ENCODE measurements at regions not wholly inside any gene's neighbourhood (a gene's known extent, or its start where the extent isn't known, plus 50 kb on each side); places are given as distances from the start of the nearest gene placed in this dataset.

- H3K4me3 ChIP-seq (ENCODE audit: low read depth, low read length) = no peak overlapping the region
- TF ChIP-seq, protein P1, sequence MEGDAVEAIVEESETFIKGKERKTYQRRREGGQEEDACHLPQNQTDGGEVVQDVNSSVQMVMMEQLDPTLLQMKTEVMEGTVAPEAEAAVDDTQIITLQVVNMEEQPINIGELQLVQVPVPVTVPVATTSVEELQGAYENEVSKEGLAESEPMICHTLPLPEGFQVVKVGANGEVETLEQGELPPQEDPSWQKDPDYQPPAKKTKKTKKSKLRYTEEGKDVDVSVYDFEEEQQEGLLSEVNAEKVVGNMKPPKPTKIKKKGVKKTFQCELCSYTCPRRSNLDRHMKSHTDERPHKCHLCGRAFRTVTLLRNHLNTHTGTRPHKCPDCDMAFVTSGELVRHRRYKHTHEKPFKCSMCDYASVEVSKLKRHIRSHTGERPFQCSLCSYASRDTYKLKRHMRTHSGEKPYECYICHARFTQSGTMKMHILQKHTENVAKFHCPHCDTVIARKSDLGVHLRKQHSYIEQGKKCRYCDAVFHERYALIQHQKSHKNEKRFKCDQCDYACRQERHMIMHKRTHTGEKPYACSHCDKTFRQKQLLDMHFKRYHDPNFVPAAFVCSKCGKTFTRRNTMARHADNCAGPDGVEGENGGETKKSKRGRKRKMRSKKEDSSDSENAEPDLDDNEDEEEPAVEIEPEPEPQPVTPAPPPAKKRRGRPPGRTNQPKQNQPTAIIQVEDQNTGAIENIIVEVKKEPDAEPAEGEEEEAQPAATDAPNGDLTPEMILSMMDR (IDR thresholded peaks at IDR 0.05; ENCODE audit: low read depth, low read length, missing control alignments) = no peak
- no peak for DNase-seq (ENCODE audit: low read depth)
Measured at GRCh38 chr10:64846700-64847099, 1325.5 kb downstream of the REEP3 start.

DNA sequence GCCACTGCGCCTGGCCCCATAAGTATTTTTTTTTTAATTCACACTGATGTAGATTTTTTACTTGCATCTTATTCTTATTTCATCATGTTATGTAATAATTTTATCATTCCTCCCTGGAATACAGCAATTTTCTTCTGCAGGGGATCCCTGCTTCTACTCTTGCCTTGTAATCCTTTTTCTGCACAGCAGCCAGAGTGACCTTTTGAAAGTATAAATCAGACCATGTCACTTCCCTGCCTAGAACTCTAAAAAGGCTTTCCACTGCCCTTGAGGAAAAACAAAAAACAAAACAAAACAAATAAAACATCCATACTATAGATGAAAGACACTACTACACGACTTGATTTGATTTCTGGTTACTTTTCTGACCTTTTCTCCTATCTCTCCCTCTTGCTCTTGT is 1334.7 kb downstream of the REEP3 start:
- no peak overlapping the region for H3K4me3 ChIP-seq (ENCODE audit: low read depth, low read length)
- TF ChIP-seq, protein P1 (IDR thresholded peaks at IDR 0.05; ENCODE audit: low read depth, low read length, missing control alignments) = no peak
- DNase-seq (ENCODE audit: low read depth) = no peak

- TF ChIP-seq, protein P1 (IDR thresholded peaks at IDR 0.05; ENCODE audit: low read depth, low read length, missing control alignments) = no peak
- DNase-seq (ENCODE audit: low read depth) = no peak
- no peak overlapping the region for H3K4me3 ChIP-seq (ENCODE audit: low read depth, low read length)
Measured at GRCh38 chr10:64859911-64860310, 1338.7 kb downstream of the REEP3 start.

DNA sequence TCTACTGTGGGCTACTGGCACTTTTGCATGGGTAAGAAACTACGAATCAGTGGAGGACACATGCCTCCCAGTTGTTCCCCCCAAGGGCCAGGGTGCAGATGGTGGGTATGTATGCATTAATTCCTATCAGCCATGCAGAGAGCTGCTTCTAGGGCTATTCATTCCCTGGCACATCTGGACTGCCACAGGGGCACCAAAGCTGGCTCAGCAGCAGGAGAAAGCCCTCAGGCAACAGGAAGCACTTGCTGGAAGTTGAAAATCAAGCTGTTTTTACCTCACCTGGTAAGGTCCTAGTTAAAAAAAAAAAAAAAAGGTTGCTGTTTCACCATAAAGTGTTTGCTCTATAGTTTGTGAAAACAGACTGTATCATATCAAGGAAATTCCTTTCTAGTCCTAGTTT is 1342.6 kb downstream of the REEP3 start:
- no peak overlapping the region for H3K4me3 ChIP-seq (ENCODE audit: low read depth, low read length)
- TF ChIP-seq, protein P1 (IDR thresholded peaks at IDR 0.05; ENCODE audit: low read depth, low read length, missing control alignments) = no peak
- no peak for DNase-seq (ENCODE audit: low read depth)

DNA sequence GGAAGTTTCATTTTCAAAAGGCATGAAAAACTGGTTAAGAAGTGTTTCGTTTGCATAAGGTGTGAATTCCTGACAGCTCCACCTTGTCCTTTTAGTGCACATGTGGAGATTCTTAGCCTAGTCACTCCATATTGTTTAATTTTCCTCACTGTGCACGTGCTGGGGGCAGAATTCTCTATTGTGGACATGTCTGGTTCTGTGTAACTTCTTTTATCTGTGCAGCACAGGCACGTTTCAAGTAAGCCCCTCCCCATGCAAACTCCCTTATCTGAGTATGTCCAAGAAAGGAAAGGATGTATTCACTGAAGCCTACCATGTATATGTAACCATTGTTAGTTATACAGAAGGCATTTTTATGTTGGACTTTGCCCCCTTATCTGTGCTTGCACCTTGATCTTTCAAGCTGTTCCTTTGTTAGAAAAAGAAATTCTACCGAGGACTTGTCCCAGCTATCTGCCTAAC is 1346.3 kb downstream of the REEP3 start:
- no peak overlapping the region for H3K4me3 ChIP-seq (ENCODE audit: low read depth, low read length)
- DNase-seq (ENCODE audit: low read depth) = no peak
- TF ChIP-seq, protein P1 (IDR thresholded peaks at IDR 0.05; ENCODE audit: low read depth, low read length, missing control alignments) = no peak

DNA sequence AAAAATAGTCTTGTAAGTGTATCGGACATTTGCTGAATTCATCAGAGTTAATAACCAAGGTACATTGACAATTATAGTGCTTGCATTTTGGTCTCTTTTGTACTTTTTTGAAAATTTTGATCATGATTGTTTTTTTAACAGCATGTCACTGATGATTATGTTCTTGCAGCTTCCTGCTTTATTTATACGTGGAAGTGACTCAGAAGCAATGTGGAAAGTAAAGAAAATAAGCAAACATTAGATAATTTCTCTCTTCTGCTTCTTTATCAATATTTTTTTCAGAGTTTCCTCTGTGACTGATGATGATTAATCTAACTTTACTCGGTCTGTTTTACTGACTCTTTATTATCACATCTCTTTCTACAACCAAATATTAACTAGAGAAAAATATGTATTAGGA is 1351.9 kb downstream of the REEP3 start:
- TF ChIP-seq, protein P1 (IDR thresholded peaks at IDR 0.05; ENCODE audit: low read depth, low read length, missing control alignments) = no peak
- no peak for DNase-seq (ENCODE audit: low read depth)

GRCh38 chr10:64873959-64874358 is 1352.8 kb downstream of the REEP3 start:
- DNase-seq (ENCODE audit: low read depth) = no peak
- TF ChIP-seq, protein P1 (IDR thresholded peaks at IDR 0.05; ENCODE audit: low read depth, low read length, missing control alignments) = no peak

More for the DNA sequence above, 1351.9 kb downstream of the REEP3 start:
- H3K4me3 ChIP-seq (ENCODE audit: low read depth, low read length) = no peak overlapping the region

More at GRCh38 chr10:64873959-64874358, 1352.8 kb downstream of the REEP3 start:
- no peak overlapping the region for H3K4me3 ChIP-seq (ENCODE audit: low read depth, low read length)

All from GM12864 (cell line).